ENCODE measurements at regions not wholly inside any gene's neighbourhood (a gene's known extent, or its start where the extent isn't known, plus 50 kb on each side); places are given as distances from the start of the nearest gene placed in this dataset.

DNA sequence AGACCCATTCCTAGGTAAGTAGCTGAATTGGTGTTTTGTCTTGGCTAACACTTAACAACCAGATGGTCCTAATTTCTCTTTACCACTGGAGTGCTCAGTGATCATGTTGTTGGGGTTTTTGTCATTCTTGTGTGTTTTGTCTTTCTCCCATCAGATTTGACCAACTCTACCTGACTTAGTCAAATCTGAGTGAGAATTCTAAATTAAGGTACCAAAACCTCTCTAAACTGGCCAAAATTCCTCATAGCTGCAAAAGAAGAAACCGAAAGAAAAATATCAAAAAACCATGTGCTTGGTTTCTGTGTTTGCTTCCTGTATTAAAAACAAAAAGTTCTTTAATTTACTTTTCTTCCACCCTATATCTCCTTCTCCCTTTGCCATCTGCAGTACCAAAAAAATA, 350.7 kb upstream of the SPHKAP start:
- TF ChIP-seq, protein P1, sequence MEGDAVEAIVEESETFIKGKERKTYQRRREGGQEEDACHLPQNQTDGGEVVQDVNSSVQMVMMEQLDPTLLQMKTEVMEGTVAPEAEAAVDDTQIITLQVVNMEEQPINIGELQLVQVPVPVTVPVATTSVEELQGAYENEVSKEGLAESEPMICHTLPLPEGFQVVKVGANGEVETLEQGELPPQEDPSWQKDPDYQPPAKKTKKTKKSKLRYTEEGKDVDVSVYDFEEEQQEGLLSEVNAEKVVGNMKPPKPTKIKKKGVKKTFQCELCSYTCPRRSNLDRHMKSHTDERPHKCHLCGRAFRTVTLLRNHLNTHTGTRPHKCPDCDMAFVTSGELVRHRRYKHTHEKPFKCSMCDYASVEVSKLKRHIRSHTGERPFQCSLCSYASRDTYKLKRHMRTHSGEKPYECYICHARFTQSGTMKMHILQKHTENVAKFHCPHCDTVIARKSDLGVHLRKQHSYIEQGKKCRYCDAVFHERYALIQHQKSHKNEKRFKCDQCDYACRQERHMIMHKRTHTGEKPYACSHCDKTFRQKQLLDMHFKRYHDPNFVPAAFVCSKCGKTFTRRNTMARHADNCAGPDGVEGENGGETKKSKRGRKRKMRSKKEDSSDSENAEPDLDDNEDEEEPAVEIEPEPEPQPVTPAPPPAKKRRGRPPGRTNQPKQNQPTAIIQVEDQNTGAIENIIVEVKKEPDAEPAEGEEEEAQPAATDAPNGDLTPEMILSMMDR (IDR thresholded peaks at IDR 0.05), result no peak
- TF ChIP-seq POLR2AphosphoS5 (IDR thresholded peaks at IDR 0.05; ENCODE audit: low read depth, low read length), result no peak
- TF ChIP-seq, protein P2, sequence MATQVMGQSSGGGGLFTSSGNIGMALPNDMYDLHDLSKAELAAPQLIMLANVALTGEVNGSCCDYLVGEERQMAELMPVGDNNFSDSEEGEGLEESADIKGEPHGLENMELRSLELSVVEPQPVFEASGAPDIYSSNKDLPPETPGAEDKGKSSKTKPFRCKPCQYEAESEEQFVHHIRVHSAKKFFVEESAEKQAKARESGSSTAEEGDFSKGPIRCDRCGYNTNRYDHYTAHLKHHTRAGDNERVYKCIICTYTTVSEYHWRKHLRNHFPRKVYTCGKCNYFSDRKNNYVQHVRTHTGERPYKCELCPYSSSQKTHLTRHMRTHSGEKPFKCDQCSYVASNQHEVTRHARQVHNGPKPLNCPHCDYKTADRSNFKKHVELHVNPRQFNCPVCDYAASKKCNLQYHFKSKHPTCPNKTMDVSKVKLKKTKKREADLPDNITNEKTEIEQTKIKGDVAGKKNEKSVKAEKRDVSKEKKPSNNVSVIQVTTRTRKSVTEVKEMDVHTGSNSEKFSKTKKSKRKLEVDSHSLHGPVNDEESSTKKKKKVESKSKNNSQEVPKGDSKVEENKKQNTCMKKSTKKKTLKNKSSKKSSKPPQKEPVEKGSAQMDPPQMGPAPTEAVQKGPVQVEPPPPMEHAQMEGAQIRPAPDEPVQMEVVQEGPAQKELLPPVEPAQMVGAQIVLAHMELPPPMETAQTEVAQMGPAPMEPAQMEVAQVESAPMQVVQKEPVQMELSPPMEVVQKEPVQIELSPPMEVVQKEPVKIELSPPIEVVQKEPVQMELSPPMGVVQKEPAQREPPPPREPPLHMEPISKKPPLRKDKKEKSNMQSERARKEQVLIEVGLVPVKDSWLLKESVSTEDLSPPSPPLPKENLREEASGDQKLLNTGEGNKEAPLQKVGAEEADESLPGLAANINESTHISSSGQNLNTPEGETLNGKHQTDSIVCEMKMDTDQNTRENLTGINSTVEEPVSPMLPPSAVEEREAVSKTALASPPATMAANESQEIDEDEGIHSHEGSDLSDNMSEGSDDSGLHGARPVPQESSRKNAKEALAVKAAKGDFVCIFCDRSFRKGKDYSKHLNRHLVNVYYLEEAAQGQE (IDR thresholded peaks at IDR 0.05; ENCODE audit: insufficient read depth in 1 of 2, low read depth in 2 of 2, low read length in 1 of 2), result no peak
- TF ChIP-seq TCF7L2 (IDR thresholded peaks at IDR 0.05; ENCODE audit: low read depth, low read length), result no peak
- no peak for TF ChIP-seq SIN3A (IDR thresholded peaks at IDR 0.05; ENCODE audit: borderline replicate concordance, insufficient read depth, low read depth, low read length)

Measured in Panc1 (cell line).